ENCODE measurements at regions not wholly inside any gene's neighbourhood (a gene's known extent, or its start where the extent isn't known, plus 50 kb on each side); places are given as distances from the start of the nearest gene placed in this dataset.

DNA sequence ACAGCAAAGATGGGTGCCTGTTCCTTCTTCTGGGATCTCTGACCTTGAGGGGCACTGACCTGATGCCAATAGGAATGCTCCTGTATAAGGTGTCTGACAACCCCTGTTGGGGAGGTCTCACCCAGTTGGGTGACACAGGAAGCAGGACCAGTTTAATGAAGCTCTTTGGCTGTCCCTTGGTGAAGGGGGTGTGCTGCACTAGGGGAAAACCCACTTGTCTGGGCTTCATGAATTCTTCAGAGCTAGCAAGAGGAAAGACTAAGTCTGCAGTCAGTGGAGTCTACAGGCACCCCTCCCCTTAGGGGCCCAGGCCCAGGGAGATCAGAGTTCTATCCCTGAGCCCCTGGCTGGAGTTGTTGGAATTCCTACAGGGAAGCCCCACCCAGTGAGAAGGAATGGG is 550.8 kb upstream of the CHAC2 start:
- TF ChIP-seq POLR2A (IDR thresholded peaks at IDR 0.05; ENCODE audit: low read depth, low read length): no peak
- no peak for TF ChIP-seq TAF1 (IDR thresholded peaks at IDR 0.05; ENCODE audit: low read depth, low read length)
- no peak for TF ChIP-seq POLR2AphosphoS5 (IDR thresholded peaks at IDR 0.05; ENCODE audit: low read depth, low read length)
- no peak for TF ChIP-seq SPI1 (IDR thresholded peaks at IDR 0.05; ENCODE audit: low read depth, low read length)

Data from GM12891 (cell line).